NB4 (cell line): ENCODE measurements at regions not wholly inside any gene's neighbourhood (a gene's known extent, or its start where the extent isn't known, plus 50 kb on each side); places are given as distances from the start of the nearest gene placed in this dataset.

Experiments used
- DNase-seq: peaks from one replicate; pipeline ENCODE4 v3.0.0; 2010; ENCODE audit warnings: low read depth
- H3K4me3 ChIP-seq: one replicate; pipeline ENCODE4 v1.5.1; 2011; ENCODE audit warnings: mild to moderate bottlenecking, low read depth, low read length, moderate library complexity
- MYC ChIP-seq: IDR thresholded peaks from 2 replicates; pipeline ENCODE4 v1.6.1; 2011; ENCODE audit warnings: low read depth, low read length
- POLR2A ChIP-seq: IDR thresholded peaks from 2 replicates; pipeline ENCODE4 v1.6.1; 2011; ENCODE audit warnings: mild to moderate bottlenecking; ENCODE audit not compliant: insufficient read length; ENCODE audit errors: extremely low read depth
- TF ChIP-seq, protein P1 (sequence below): IDR thresholded peaks from one replicate; pipeline ENCODE4 v1.5.1; 2012; ENCODE audit warnings: low read depth, low read length
- TF ChIP-seq, protein P2 (sequence below): IDR thresholded peaks from 2 replicates; pipeline ENCODE4 v1.6.1; 2011; ENCODE audit warnings: low read depth, low read length

GRCh38 chr3:27923349-27924068, 201.4 kb upstream of the EOMES start:
- TF ChIP-seq, protein P1, sequence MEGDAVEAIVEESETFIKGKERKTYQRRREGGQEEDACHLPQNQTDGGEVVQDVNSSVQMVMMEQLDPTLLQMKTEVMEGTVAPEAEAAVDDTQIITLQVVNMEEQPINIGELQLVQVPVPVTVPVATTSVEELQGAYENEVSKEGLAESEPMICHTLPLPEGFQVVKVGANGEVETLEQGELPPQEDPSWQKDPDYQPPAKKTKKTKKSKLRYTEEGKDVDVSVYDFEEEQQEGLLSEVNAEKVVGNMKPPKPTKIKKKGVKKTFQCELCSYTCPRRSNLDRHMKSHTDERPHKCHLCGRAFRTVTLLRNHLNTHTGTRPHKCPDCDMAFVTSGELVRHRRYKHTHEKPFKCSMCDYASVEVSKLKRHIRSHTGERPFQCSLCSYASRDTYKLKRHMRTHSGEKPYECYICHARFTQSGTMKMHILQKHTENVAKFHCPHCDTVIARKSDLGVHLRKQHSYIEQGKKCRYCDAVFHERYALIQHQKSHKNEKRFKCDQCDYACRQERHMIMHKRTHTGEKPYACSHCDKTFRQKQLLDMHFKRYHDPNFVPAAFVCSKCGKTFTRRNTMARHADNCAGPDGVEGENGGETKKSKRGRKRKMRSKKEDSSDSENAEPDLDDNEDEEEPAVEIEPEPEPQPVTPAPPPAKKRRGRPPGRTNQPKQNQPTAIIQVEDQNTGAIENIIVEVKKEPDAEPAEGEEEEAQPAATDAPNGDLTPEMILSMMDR, result no peak
- no peak for TF ChIP-seq MYC
- TF ChIP-seq, protein P2, sequence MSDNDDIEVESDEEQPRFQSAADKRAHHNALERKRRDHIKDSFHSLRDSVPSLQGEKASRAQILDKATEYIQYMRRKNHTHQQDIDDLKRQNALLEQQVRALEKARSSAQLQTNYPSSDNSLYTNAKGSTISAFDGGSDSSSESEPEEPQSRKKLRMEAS, result no peak
- no peak for TF ChIP-seq POLR2A
- H3K4me3 ChIP-seq, result no peak overlapping the region
- no peak for DNase-seq

- no peak overlapping the region for H3K4me3 ChIP-seq
- TF ChIP-seq, protein P2, result no peak
- no peak for TF ChIP-seq POLR2A
- TF ChIP-seq MYC, result no peak
- peak; percentile 45 for DNase-seq
Observed at GRCh38 chr3:27927882-27928281, 205.8 kb upstream of the EOMES start.

DNA sequence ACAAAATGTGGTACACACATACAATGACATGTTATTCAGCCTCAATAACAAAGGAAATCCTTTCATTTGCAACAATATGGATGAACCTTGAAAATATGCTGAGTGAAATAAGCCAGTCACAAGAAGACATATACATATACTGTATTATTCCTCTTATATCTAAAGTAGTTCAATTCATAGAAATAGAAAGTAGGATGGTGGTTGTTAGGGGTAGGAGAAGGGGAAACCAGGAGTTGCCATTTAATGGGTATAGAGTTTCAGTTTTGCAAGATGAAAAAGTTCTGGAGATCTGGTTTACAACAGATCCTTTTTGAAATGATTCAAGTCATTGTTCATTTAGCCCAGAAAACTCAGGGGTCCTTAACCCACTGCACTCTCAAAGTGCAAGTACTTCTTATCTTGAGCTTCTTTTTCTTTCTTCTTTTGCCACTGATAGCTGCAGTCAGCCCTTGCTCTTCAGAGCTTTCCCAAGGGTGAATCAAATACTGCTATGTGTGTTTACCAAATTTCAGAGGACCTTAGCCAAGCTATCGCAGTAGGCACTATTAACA, 208.0 kb upstream of the EOMES start:
- DNase-seq, result no peak
- TF ChIP-seq, protein P2, result no peak
- TF ChIP-seq POLR2A, result no peak
- TF ChIP-seq, protein P1, result no peak
- TF ChIP-seq MYC, result no peak
- no peak overlapping the region for H3K4me3 ChIP-seq

- TF ChIP-seq, protein P2, result no peak
- TF ChIP-seq MYC (no peak), POLR2A (no peak)
- TF ChIP-seq, protein P1, result no peak
- no peak overlapping the region for H3K4me3 ChIP-seq
- no peak for DNase-seq
Observed at GRCh38 chr3:27935492-27935891, 213.4 kb upstream of the EOMES start.

DNA sequence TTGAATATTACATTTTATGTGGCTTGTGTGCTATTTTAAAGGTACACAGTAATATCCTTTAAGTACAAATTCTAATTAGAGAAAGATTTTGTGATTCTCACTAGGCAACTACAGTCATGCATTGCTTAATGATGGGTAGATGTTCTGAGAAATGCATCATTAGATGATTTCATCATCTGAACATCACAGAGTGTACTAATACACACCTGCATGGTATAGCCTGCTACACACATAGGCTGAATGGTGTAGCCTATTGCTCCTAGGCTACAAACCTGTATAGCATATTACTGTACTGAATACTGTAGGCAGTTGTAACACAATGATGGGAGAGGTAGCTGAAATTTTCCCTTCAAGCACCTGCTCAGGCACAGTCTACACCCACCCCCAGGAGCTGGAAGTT, 217.4 kb upstream of the EOMES start:
- TF ChIP-seq, protein P2, result no peak
- no peak for TF ChIP-seq POLR2A
- TF ChIP-seq, protein P1, result no peak
- no peak for TF ChIP-seq MYC
- no peak overlapping the region for H3K4me3 ChIP-seq
- no peak for DNase-seq

- no peak overlapping the region for H3K4me3 ChIP-seq
- TF ChIP-seq, protein P1, result no peak
- TF ChIP-seq MYC (no peak), POLR2A (no peak)
- TF ChIP-seq, protein P2, result no peak
- no peak for DNase-seq
Observed at GRCh38 chr3:27939940-27940339, 217.8 kb upstream of the EOMES start.
